Fibroblast of pulmonary artery (primary cell): ENCODE measurements at regions not wholly inside any gene's neighbourhood (a gene's known extent, or its start where the extent isn't known, plus 50 kb on each side); places are given as distances from the start of the nearest gene placed in this dataset.

Experiments used
- DNase-seq: peaks from one replicate; pipeline ENCODE4 v3.0.0-alpha.2; 2010; ENCODE audit warnings: low read depth
- H3K4me3 ChIP-seq: replicated peaks from 2 replicates; pipeline ENCODE4 v1.5.1; 2011; ENCODE audit warnings: low read depth, mild to moderate bottlenecking, control low read depth, low read length, moderate library complexity
- TF ChIP-seq, protein P1 (sequence below): IDR thresholded peaks from 2 replicates; pipeline ENCODE4 v1.5.1; 2011; ENCODE audit warnings: mild to moderate bottlenecking, control low read depth, low read length, inconsistent platforms; ENCODE audit errors: missing control alignments

DNA sequence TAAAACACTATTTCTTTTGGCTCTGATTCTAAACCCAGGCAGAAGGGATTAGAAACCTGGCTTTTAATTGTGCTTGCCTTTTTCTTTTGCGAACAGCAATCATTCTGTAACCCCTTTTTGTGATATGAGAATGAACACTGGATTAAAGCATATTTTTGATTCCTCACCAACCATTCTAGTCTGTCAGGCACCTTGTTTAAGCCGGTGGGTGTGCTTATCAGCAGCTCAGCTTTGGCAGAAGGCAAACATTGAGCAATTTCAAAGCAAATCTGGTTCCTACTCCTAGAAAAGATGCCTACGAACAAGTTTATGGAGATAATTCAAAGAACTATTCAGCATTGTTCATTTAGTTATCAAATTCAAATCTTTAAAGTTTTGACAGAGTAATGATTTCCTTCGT is 265.1 kb upstream of the FAM241A start:
- DNase-seq: no peak
- TF ChIP-seq, protein P1, sequence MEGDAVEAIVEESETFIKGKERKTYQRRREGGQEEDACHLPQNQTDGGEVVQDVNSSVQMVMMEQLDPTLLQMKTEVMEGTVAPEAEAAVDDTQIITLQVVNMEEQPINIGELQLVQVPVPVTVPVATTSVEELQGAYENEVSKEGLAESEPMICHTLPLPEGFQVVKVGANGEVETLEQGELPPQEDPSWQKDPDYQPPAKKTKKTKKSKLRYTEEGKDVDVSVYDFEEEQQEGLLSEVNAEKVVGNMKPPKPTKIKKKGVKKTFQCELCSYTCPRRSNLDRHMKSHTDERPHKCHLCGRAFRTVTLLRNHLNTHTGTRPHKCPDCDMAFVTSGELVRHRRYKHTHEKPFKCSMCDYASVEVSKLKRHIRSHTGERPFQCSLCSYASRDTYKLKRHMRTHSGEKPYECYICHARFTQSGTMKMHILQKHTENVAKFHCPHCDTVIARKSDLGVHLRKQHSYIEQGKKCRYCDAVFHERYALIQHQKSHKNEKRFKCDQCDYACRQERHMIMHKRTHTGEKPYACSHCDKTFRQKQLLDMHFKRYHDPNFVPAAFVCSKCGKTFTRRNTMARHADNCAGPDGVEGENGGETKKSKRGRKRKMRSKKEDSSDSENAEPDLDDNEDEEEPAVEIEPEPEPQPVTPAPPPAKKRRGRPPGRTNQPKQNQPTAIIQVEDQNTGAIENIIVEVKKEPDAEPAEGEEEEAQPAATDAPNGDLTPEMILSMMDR: no peak
- no peak overlapping the region for H3K4me3 ChIP-seq

GRCh38 chr4:111883557-111883999 is 261.7 kb upstream of the FAM241A start:
- H3K4me3 ChIP-seq: no peak overlapping the region
- TF ChIP-seq, protein P1: no peak
- no peak for DNase-seq

GRCh38 chr4:111890412-111890811 is 254.8 kb upstream of the FAM241A start:
- no peak for DNase-seq
- TF ChIP-seq, protein P1: no peak
- H3K4me3 ChIP-seq: no peak overlapping the region

DNA sequence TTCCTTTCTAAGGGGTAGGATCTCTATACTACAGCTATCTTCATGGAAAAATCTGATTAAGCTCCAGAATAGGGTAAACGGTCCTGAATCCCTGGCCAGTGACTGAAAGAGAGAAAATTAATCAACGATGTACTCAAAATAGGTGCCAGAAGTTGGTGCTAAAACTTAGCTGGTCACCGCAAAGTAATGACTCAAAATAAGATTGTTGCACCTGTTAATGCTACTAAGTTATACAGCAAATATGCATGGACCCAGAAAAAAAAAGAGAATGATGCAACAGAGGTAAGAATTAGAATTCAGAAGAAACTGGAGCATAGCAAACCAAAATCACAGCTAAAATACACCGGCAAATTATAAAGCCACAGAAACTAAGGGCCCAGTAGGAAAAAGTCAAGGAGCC is 239.7 kb upstream of the FAM241A start:
- no peak for DNase-seq
- H3K4me3 ChIP-seq: no peak overlapping the region
- TF ChIP-seq, protein P1: no peak

DNA sequence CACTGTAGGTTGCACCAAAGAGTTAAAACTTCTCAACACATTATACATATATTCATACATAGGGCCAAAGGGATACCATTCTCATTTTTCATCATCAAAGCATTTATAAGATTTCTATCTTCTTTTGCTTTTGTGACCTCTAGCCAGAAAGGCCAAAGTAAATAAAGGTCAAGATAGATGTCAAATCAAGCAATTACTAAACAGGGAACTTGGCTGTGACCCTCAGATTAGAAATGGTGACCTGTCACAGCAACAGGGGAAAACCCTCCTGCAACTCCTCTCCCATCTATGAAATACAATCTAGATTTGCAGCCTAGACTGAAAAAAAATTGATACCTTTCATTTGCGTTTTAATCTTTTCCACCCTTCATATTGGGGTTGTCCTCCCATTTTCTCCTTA is 225.6 kb upstream of the FAM241A start:
- H3K4me3 ChIP-seq: no peak overlapping the region
- TF ChIP-seq, protein P1: no peak
- DNase-seq: no peak

- H3K4me3 ChIP-seq: no peak overlapping the region
- TF ChIP-seq, protein P1: no peak
- no peak for DNase-seq
These were observed 223.5 kb upstream of the FAM241A start for GRCh38 chr4:111921714-111922113.

- no peak overlapping the region for H3K4me3 ChIP-seq
- DNase-seq: no peak
- TF ChIP-seq, protein P1: no peak
These were observed 221.5 kb upstream of the FAM241A start for GRCh38 chr4:111923786-111924185.
